ENCODE measurements at regions not wholly inside any gene's neighbourhood (a gene's known extent, or its start where the extent isn't known, plus 50 kb on each side); places are given as distances from the start of the nearest gene placed in this dataset.

- Histone ChIP-seq H3K27me3 (ENCODE audit: control insufficient read depth in 3 of 3, insufficient read depth in 3 of 3, low read length in 2 of 3) (no peaks in the 10 kb centered on the region), H3K4me3 (no peak overlapping the region), H3K9ac (ENCODE audit: insufficient read depth in 1 of 2, low read length in 2 of 2) (no peak overlapping the region), H3K4me1 (ENCODE audit: control insufficient read depth in 5 of 5, insufficient read depth in 5 of 5, low read length in 5 of 5) (peaks cover 0 to 47% (median 0%) of the 10 kb centered on the region in 5 donors), H3K36me3 (ENCODE audit: control insufficient read depth in 4 of 4, insufficient read depth in 4 of 4, low read length in 4 of 4) (no peaks in the 10 kb centered on the region), H3K9me3 (ENCODE audit: control insufficient read depth in 4 of 4, insufficient read depth in 3 of 4, low read length in 3 of 4) (peaks cover 0 to 5% (median under 1%) of the 10 kb centered on the region in 4 donors), H3K27ac (ENCODE audit: low read depth in 1 of 2, low read length in 1 of 2) (no peak overlapping the region)
- ATAC-seq (ENCODE audit: insufficient read depth, low FRiP score), result peak; percentile 78
- WGBS, 2 donors, result 41 to 74% methylated on average over 2 of the region's 2 CpGs
- TF ChIP-seq, protein P1, sequence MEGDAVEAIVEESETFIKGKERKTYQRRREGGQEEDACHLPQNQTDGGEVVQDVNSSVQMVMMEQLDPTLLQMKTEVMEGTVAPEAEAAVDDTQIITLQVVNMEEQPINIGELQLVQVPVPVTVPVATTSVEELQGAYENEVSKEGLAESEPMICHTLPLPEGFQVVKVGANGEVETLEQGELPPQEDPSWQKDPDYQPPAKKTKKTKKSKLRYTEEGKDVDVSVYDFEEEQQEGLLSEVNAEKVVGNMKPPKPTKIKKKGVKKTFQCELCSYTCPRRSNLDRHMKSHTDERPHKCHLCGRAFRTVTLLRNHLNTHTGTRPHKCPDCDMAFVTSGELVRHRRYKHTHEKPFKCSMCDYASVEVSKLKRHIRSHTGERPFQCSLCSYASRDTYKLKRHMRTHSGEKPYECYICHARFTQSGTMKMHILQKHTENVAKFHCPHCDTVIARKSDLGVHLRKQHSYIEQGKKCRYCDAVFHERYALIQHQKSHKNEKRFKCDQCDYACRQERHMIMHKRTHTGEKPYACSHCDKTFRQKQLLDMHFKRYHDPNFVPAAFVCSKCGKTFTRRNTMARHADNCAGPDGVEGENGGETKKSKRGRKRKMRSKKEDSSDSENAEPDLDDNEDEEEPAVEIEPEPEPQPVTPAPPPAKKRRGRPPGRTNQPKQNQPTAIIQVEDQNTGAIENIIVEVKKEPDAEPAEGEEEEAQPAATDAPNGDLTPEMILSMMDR (IDR thresholded peaks at IDR 0.05; ENCODE audit: control extremely low read depth, extremely low read depth), result no peak
- peak; percentile 88 to 99 (median 99) for DNase-seq
Observed at GRCh38 chr14:62143245-62143644, 381.0 kb downstream of the SNAPC1 start.

DNA sequence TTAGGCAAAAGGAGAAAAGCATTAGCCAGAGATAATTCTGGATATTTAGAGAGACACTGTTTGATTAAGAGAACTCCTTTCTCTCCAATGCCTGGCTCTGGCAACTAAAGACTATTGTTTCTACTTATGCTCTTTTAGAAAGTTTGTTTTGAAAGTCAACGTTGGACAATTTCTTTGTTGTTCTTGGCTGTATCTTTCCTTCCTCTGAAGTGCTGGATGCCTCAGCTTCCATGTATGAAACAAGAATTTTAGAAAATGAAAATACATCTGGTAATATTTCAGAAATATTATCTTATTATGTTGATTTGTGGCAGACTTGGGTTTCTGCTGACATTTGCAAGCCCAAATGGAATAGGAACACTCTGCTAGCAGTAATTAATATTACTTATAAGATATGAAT, 382.6 kb downstream of the SNAPC1 start:
- no peak for ATAC-seq (ENCODE audit: insufficient read depth, low FRiP score)
- H3K9me3 ChIP-seq (ENCODE audit: control insufficient read depth in 4 of 4, insufficient read depth in 3 of 4, low read length in 3 of 4), result peaks cover 0 to 8% (median 2%) of the 10 kb centered on the region in 4 donors
- H3K27ac ChIP-seq (ENCODE audit: low read depth in 1 of 2, low read length in 1 of 2), result no peak overlapping the region
- WGBS, 2 donors, result 39 to 63% methylated on average over 1 of the region's 1 CpG
- H3K36me3 ChIP-seq (ENCODE audit: control insufficient read depth in 4 of 4, insufficient read depth in 4 of 4, low read length in 4 of 4), result no peaks in the 10 kb centered on the region
- TF ChIP-seq, protein P1 (IDR thresholded peaks at IDR 0.05; ENCODE audit: control extremely low read depth, extremely low read depth), result no peak
- peaks cover 0 to 34% (median 0%) of the 10 kb centered on the region in 5 donors for H3K4me1 ChIP-seq (ENCODE audit: control insufficient read depth in 5 of 5, insufficient read depth in 5 of 5, low read length in 5 of 5)
- no peak for DNase-seq
- no peak overlapping the region for H3K4me3 ChIP-seq
- H3K27me3 ChIP-seq (ENCODE audit: control insufficient read depth in 3 of 3, insufficient read depth in 3 of 3, low read length in 2 of 3), result no peaks in the 10 kb centered on the region
- no peak overlapping the region for H3K9ac ChIP-seq (ENCODE audit: insufficient read depth in 1 of 2, low read length in 2 of 2)

DNA sequence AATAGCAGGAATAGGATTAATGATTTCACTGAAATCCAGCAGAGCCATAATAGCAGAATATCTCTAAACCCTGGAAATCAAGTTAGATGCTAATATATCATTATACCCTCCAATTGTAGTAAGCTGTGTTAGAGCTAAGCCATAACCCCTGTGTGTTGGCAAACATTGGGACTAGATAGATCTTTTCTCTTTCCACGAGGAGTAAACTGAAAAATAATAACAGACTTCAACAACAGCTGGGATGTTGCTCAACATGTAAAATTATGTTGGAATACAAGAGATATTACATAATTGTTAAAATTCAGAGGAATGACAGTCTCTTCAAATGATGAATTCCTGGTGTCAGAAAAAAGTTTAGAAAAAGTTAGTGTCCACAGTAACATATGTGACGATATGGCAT, 383.8 kb downstream of the SNAPC1 start:
- Histone ChIP-seq H3K27me3 (ENCODE audit: control insufficient read depth in 3 of 3, insufficient read depth in 3 of 3, low read length in 2 of 3) (no peaks in the 10 kb centered on the region), H3K4me1 (ENCODE audit: control insufficient read depth in 5 of 5, insufficient read depth in 5 of 5, low read length in 5 of 5) (peaks cover 0 to 33% (median 0%) of the 10 kb centered on the region in 5 donors), H3K9me3 (ENCODE audit: control insufficient read depth in 4 of 4, insufficient read depth in 3 of 4, low read length in 3 of 4) (peaks cover 0 to 8% (median 2%) of the 10 kb centered on the region in 4 donors), H3K4me3 (no peak overlapping the region), H3K9ac (ENCODE audit: insufficient read depth in 1 of 2, low read length in 2 of 2) (no peak overlapping the region), H3K27ac (ENCODE audit: low read depth in 1 of 2, low read length in 1 of 2) (no peak overlapping the region), H3K36me3 (ENCODE audit: control insufficient read depth in 4 of 4, insufficient read depth in 4 of 4, low read length in 4 of 4) (no peaks in the 10 kb centered on the region)
- no peak for ATAC-seq (ENCODE audit: insufficient read depth, low FRiP score)
- peak in 2 of 3 donors; percentile 26 to 57 for DNase-seq
- TF ChIP-seq, protein P1 (IDR thresholded peaks at IDR 0.05; ENCODE audit: control extremely low read depth, extremely low read depth), result no peak
- 71 to 81% methylated on average over 2 of the region's 2 CpGs for WGBS, 2 donors

- Histone ChIP-seq H3K27ac (ENCODE audit: low read depth in 1 of 2, low read length in 1 of 2) (no peak overlapping the region), H3K9me3 (ENCODE audit: control insufficient read depth in 4 of 4, insufficient read depth in 3 of 4, low read length in 3 of 4) (no peaks in the 10 kb centered on the region), H3K27me3 (ENCODE audit: control insufficient read depth in 3 of 3, insufficient read depth in 3 of 3, low read length in 2 of 3) (no peaks in the 10 kb centered on the region), H3K36me3 (ENCODE audit: control insufficient read depth in 4 of 4, insufficient read depth in 4 of 4, low read length in 4 of 4) (no peaks in the 10 kb centered on the region), H3K4me1 (ENCODE audit: control insufficient read depth in 5 of 5, insufficient read depth in 5 of 5, low read length in 5 of 5) (peaks cover 0 to 10% (median 3%) of the 10 kb centered on the region in 5 donors), H3K9ac (ENCODE audit: insufficient read depth in 1 of 2, low read length in 2 of 2) (no peak overlapping the region), H3K4me3 (no peak overlapping the region)
- ATAC-seq (ENCODE audit: insufficient read depth, low FRiP score), result no peak
- WGBS, 2 donors, result 77 to 91% methylated on average over 1 of the region's 1 CpG
- DNase-seq, result no peak
- TF ChIP-seq, protein P1 (IDR thresholded peaks at IDR 0.05; ENCODE audit: control extremely low read depth, extremely low read depth), result no peak
Observed at GRCh38 chr14:62156052-62156451, 393.8 kb downstream of the SNAPC1 start.
